Upper lobe of left lung (tissue), 6 donors: ENCODE measurements at regions not wholly inside any gene's neighbourhood (a gene's known extent, or its start where the extent isn't known, plus 50 kb on each side); places are given as distances from the start of the nearest gene placed in this dataset.
A peak's percentile ranks its signal among the peaks of the same experiment; 100 is the strongest.
"Not testable (repeated sequence)": the region's sequence is repeated elsewhere in the genome, so short reads cannot be mapped to it uniquely, and the experiment has no call there.

Experiments
- ATAC-seq, 2 donors: fragments of 200-7000 bp; cut with Tn5 transposase; one replicate each; pipeline ENCODE4 v1.9.1; 2022; ENCODE audit warnings: mild to moderate bottlenecking in 2 of 2, moderate library complexity in 2 of 2; ENCODE audit not compliant: low FRiP score in 2 of 2
- DNase-seq, 2 donors: peaks; one replicate each; pipeline ENCODE4 v3.0.0-alpha.2; 2019 to 2020
- H3K27ac ChIP-seq, 4 donors: fragments of 200-600 bp; sonication (generic); one replicate each; pipeline ENCODE4 v1.5.1; 2016 to 2019
- H3K27me3 ChIP-seq, 4 donors: fragments of 200-600 bp; sonication (generic); one replicate each; pipeline ENCODE4 v1.5.1; 2017 to 2019
- H3K36me3 ChIP-seq, 4 donors: fragments of 200-600 bp; sonication (generic); one replicate each; pipeline ENCODE4 v1.5.1; 2016 to 2019
- H3K4me1 ChIP-seq, 4 donors: fragments of 200-600 bp; sonication (generic); one replicate each; pipeline ENCODE4 v1.5.1; 2018 to 2019
- H3K4me3 ChIP-seq, 4 donors: fragments of 200-600 bp; sonication (generic); one replicate each; pipeline ENCODE4 v1.5.1; 2017 to 2019; ENCODE audit warnings: mild to moderate bottlenecking in 2 of 4, moderate library complexity in 1 of 4
- H3K9me3 ChIP-seq, 4 donors: fragments of 200-600 bp; sonication (generic); one replicate each; pipeline ENCODE4 v1.5.1; 2018 to 2019
- EP300 ChIP-seq, 4 donors: sonication (generic); formaldehyde crosslinking; IDR thresholded peaks; one replicate each; pipeline ENCODE4 v1.5.1; 2017; ENCODE audit warnings: antibody characterized with exemption in 4 of 4, control low read depth in 2 of 4
- POLR2A ChIP-seq, 4 donors: fragments of 450-650 bp; IDR thresholded peaks; one replicate each; pipeline ENCODE4 v1.5.1; 2016 to 2017; ENCODE audit warnings: antibody characterized with exemption in 4 of 4, mild to moderate bottlenecking in 2 of 4
- POLR2AphosphoS5 ChIP-seq, 2 donors: sonication (generic); formaldehyde crosslinking; IDR thresholded peaks; one replicate each; pipeline ENCODE4 v1.5.1; 2017; ENCODE audit warnings: antibody characterized with exemption in 2 of 2
- WGBS, 2 donors: methylation state at CpG; one replicate each; pipeline ENCODE4 v1.1.5; 2017 to 2018; 5-methylcytosine and 5-hydroxymethylcytosine counted together
- TF ChIP-seq, protein P1 (sequence below), 6 experiments: fragments of 450-650 bp in 4 of 6; fragments of 200-600 bp in 2 of 6; sonication (generic) in 2 of 6; IDR thresholded peaks; one replicate each; pipeline ENCODE4 v1.5.1; 2016 to 2019; ENCODE audit warnings: antibody characterized with exemption in 6 of 6
- donor health status: DM: no; HTN: no; CAD: no; lungs with moderate emphysema.
- donor health status: DM: no; HTN: yes; CAD: no; lungs with severe emphysema.

DNA sequence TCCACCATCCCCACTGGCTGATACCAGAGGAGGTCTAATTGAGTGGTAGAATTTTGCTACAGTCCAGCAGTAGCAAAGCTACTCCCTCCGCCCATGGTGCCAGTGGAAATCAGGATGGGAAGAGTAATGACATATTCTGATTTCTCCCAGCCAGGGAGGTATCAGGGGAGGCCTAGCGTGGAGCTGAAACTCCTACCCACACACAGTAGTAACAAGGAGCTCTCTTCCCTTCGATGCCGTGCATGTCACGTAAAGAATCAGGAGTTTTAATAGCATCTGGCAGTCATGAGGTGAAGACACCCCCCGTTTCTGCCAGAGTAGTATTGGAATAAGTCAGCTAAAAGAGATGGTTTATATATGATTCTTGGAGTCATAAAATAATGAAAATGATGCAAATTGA lies 786.8 kb upstream of the DDX18 start:
- DNase-seq (no peak), ATAC-seq (no peak)
- TF ChIP-seq EP300 (IDR thresholded peaks at IDR 0.05): no peak
- TF ChIP-seq, protein P1, sequence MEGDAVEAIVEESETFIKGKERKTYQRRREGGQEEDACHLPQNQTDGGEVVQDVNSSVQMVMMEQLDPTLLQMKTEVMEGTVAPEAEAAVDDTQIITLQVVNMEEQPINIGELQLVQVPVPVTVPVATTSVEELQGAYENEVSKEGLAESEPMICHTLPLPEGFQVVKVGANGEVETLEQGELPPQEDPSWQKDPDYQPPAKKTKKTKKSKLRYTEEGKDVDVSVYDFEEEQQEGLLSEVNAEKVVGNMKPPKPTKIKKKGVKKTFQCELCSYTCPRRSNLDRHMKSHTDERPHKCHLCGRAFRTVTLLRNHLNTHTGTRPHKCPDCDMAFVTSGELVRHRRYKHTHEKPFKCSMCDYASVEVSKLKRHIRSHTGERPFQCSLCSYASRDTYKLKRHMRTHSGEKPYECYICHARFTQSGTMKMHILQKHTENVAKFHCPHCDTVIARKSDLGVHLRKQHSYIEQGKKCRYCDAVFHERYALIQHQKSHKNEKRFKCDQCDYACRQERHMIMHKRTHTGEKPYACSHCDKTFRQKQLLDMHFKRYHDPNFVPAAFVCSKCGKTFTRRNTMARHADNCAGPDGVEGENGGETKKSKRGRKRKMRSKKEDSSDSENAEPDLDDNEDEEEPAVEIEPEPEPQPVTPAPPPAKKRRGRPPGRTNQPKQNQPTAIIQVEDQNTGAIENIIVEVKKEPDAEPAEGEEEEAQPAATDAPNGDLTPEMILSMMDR (IDR thresholded peaks at IDR 0.05): no peak
- TF ChIP-seq POLR2AphosphoS5 (IDR thresholded peaks at IDR 0.05): no peak
- no peak for TF ChIP-seq POLR2A (IDR thresholded peaks at IDR 0.05)
- no peak overlapping the region for H3K4me3 ChIP-seq
- no peaks in the 10 kb centered on the region for H3K36me3 ChIP-seq
- 83 to 85% methylated on average over 6 of the region's 6 CpGs for WGBS, 2 donors
- H3K27ac ChIP-seq: no peak overlapping the region
- peaks cover 0 to 8% (median 0%) of the 10 kb centered on the region in 4 donors for H3K9me3 ChIP-seq
- no peaks in the 10 kb centered on the region for H3K27me3 ChIP-seq
- H3K4me1 ChIP-seq: no peaks in the 10 kb centered on the region

DNA sequence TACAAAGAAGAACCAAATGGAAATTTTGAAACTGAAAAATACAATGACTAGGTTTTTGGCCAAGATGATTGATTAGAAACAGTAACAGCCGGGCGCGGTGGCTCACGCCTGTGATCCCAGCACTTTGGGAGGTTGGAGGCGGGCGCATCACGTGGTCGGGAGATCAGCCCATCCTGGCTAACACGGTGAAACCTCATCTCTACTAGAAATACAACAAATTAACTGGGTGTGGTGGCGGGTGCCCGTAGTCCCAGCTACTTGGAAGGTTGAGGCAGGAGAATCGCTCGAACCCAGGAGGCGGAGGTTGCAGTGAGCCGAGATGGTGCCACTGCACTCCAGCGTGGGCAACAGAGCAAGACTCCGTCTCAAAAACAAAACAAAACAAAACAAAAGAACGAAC lies 785.8 kb upstream of the DDX18 start:
- not testable (repeated sequence) for H3K27me3 ChIP-seq, H3K9me3 ChIP-seq, H3K4me3 ChIP-seq, ATAC-seq, H3K36me3 ChIP-seq, H3K27ac ChIP-seq, H3K4me1 ChIP-seq
- 92 to 93% methylated on average over 18 of the region's 18 CpGs for WGBS, 2 donors
- DNase-seq: peak in 1 of 2 donors; percentile 16

DNA sequence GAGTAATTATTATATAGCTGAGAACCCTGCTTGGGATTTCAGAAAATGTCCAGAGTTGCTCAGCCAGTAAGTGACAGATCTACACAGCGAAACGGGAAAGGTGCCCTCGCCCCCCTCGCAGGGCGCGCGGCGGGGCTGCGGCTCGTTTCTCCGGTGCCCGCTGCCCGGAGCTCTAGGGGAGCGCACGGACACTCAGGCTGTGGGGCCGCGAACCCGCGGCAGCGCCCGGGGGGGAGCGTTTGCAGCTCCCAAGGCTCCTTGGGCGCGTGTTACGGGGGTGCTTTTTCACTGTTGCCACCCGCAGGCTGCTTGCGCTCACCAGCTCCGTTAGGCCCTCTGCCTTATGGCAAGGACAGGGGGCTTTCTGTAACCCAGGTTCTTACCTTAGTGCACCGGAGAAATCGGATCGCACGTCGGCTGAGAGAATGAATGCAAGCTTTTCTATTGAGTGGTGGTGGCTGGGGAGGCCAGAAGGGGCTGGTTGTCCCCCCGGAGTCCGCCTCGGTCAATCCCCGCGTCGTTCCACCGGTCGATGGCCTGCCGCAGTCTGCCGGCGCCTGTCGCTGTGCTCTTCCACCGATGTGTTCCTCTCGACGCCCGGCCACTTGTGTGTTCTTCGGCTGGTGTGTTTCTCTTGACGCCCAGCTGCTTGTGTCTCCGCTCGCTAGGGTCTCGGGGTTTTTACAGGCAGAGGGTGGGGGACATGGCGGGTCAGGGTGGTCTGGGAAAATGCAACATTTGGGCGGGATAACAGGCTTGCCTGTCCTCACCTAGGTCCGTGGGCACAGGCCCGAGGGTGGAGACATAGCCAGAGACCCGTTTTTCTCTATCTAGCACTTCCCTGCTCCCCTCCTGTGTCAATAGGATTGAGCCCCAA lies 758.8 kb upstream of the DDX18 start:
- H3K4me3 ChIP-seq: no peak overlapping the region
- peaks cover 0 to 13% (median 0%) of the 10 kb centered on the region in 4 donors for H3K9me3 ChIP-seq
- DNase-seq: peak in 1 of 2 donors; percentile 63
- H3K27ac ChIP-seq: no peak overlapping the region
- no peaks in the 10 kb centered on the region for H3K4me1 ChIP-seq
- peak in 1 of 2 donors; percentile 34 for ATAC-seq
- WGBS, 2 donors: 87% methylated on average over 43 to 59 of the region's 59 CpGs
- H3K27me3 ChIP-seq: no peaks in the 10 kb centered on the region
- H3K36me3 ChIP-seq: no peaks in the 10 kb centered on the region
- TF ChIP-seq POLR2AphosphoS5 (IDR thresholded peaks at IDR 0.05): no peak
- no peak for TF ChIP-seq EP300 (IDR thresholded peaks at IDR 0.05)
- TF ChIP-seq, protein P1 (IDR thresholded peaks at IDR 0.05): no peak
- TF ChIP-seq POLR2A (IDR thresholded peaks at IDR 0.05): no peak

DNA sequence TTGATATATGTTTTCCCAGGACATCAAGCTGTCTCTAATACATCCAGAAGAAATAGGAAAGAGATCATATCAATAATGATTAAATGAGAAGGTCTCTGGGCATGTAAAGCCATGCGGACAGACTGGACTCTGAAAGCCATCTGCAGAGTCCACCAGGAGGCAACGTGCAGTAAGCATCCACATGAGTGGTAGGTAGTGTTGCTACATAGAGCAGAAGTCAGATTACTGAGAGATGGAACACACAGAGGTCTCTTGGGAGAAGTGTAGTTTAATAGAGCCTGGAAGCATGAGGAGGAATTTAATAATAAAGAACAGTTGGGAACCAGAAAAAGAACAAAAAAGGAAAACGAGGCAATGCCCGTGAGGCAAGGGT lies 758.1 kb upstream of the DDX18 start:
- no peaks in the 10 kb centered on the region for H3K36me3 ChIP-seq
- H3K27ac ChIP-seq: no peak overlapping the region
- DNase-seq (no peak), ATAC-seq (no peak)
- H3K4me1 ChIP-seq: no peaks in the 10 kb centered on the region
- WGBS, 2 donors: 86 to 90% methylated on average over 4 of the region's 4 CpGs
- H3K9me3 ChIP-seq: peaks cover 0 to 13% (median 0%) of the 10 kb centered on the region in 4 donors
- H3K4me3 ChIP-seq: no peak overlapping the region
- TF ChIP-seq POLR2AphosphoS5 (IDR thresholded peaks at IDR 0.05) (no peak), EP300 (IDR thresholded peaks at IDR 0.05) (no peak), POLR2A (IDR thresholded peaks at IDR 0.05) (no peak)
- TF ChIP-seq, protein P1 (IDR thresholded peaks at IDR 0.05): no peak
- no peaks in the 10 kb centered on the region for H3K27me3 ChIP-seq

GRCh38 chr2:117057016-117057415 lies 757.5 kb upstream of the DDX18 start:
- Histone ChIP-seq H3K27ac (no peak overlapping the region), H3K4me3 (no peak overlapping the region), H3K27me3 (no peaks in the 10 kb centered on the region), H3K9me3 (peaks cover 0 to 13% (median 0%) of the 10 kb centered on the region in 4 donors), H3K4me1 (no peaks in the 10 kb centered on the region), H3K36me3 (no peaks in the 10 kb centered on the region)
- WGBS, 2 donors: 71 to 72% methylated on average over 3 of the region's 3 CpGs
- TF ChIP-seq, protein P1 (IDR thresholded peaks at IDR 0.05): no peak
- no peak for TF ChIP-seq POLR2AphosphoS5 (IDR thresholded peaks at IDR 0.05)
- no peak for TF ChIP-seq EP300 (IDR thresholded peaks at IDR 0.05)
- ATAC-seq: no peak
- DNase-seq: no peak
